Liver (tissue), 8 donors: ENCODE measurements at regions not wholly inside any gene's neighbourhood (a gene's known extent, or its start where the extent isn't known, plus 50 kb on each side); places are given as distances from the start of the nearest gene placed in this dataset.

Experiments
- DNase-seq: peaks from one replicate; pipeline ENCODE4 v3.0.0-alpha.2; 2017; ENCODE audit warnings: low spot score
- H3K27ac ChIP-seq, 2 donors: one replicate each; pipeline ENCODE4 v1.7.0; 2013; ENCODE audit warnings: inconsistent platforms in 2 of 2, low read length in 2 of 2, control low read depth in 1 of 2, low read depth in 1 of 2, mild to moderate bottlenecking in 1 of 2
- H3K27me3 ChIP-seq, 4 donors: one replicate each; pipeline versions ENCODE4 v1.6.1 to v1.7.0; 2013; ENCODE audit warnings: low read length in 3 of 4, inconsistent platforms in 1 of 4, mild to moderate bottlenecking in 1 of 4, moderate library complexity in 1 of 4; ENCODE audit not compliant: control insufficient read depth in 4 of 4, insufficient read depth in 4 of 4
- H3K36me3 ChIP-seq, 4 donors: one replicate each; pipeline versions ENCODE4 v1.6.1 to v1.7.0; 2013; ENCODE audit warnings: low read length in 3 of 4, mild to moderate bottlenecking in 3 of 4, low read depth in 1 of 4, moderate library complexity in 1 of 4; ENCODE audit not compliant: control insufficient read depth in 4 of 4, insufficient read depth in 3 of 4
- H3K4me1 ChIP-seq, 4 donors: one replicate each; pipeline versions ENCODE4 v1.6.1 to v1.7.0; 2013; ENCODE audit warnings: low read length in 3 of 4, mild to moderate bottlenecking in 3 of 4, moderate library complexity in 1 of 4; ENCODE audit not compliant: control insufficient read depth in 4 of 4, insufficient read depth in 4 of 4
- H3K4me3 ChIP-seq, 3 donors: one replicate each; pipeline versions ENCODE4 v1.6.1 to v1.7.0; 2013; ENCODE audit warnings: low read length in 3 of 3, control low read depth in 1 of 3, low read depth in 1 of 3, mild to moderate bottlenecking in 1 of 3
- H3K9ac ChIP-seq, 2 donors: one replicate each; pipeline ENCODE4 v1.7.0; 2013; ENCODE audit warnings: low read length in 2 of 2, mild to moderate bottlenecking in 2 of 2, moderate library complexity in 2 of 2, control low read depth in 1 of 2, low read depth in 1 of 2
- H3K9me3 ChIP-seq, 4 donors: one replicate each; pipeline versions ENCODE4 v1.6.1 to v1.7.0; 2013; ENCODE audit warnings: low read length in 3 of 4; ENCODE audit not compliant: control insufficient read depth in 4 of 4
- EGR1 ChIP-seq, 2 donors: IDR thresholded peaks; 2 replicates each; pipeline ENCODE4 v1.6.1; 2016 to 2018; ENCODE audit warnings: antibody characterized with exemption in 2 of 2, low read depth in 2 of 2
- GABPA ChIP-seq, 2 donors: IDR thresholded peaks in 1 of 2; conservative IDR thresholded peaks in 1 of 2; 2 replicates each; pipeline ENCODE4 v1.6.1; 2016; ENCODE audit warnings: antibody characterized with exemption in 2 of 2, mild to moderate bottlenecking in 1 of 2, moderate library complexity in 1 of 2
- JUND ChIP-seq, 2 donors: IDR thresholded peaks; 2 replicates each; pipeline ENCODE4 v1.6.1; 2016; ENCODE audit warnings: antibody characterized with exemption in 2 of 2
- RAD21 ChIP-seq, 2 donors: IDR thresholded peaks; 2 replicates each; pipeline ENCODE4 v1.6.1; 2016; ENCODE audit warnings: antibody characterized with exemption in 2 of 2, mild to moderate bottlenecking in 2 of 2
- RXRA ChIP-seq, 2 donors: IDR thresholded peaks; 2 replicates each; pipeline ENCODE4 v1.6.1; 2017 to 2018; ENCODE audit warnings: antibody characterized with exemption in 2 of 2, mild to moderate bottlenecking in 1 of 2
- SP1 ChIP-seq: IDR thresholded peaks from 2 replicates; pipeline ENCODE4 v1.6.1; 2018; ENCODE audit warnings: antibody characterized with exemption, mild to moderate bottlenecking
- YY1 ChIP-seq: IDR thresholded peaks from 2 replicates; pipeline ENCODE4 v1.6.1; 2016; ENCODE audit warnings: antibody characterized with exemption, mild to moderate bottlenecking
- WGBS: extraction: QIAGEN DNeasy Blood & Tissue Kit; methylation state at CpG from one replicate; pipeline ENCODE4 v1.1.7; 2013; 5-methylcytosine and 5-hydroxymethylcytosine counted together
- TF ChIP-seq, protein P1 (sequence below): IDR thresholded peaks from 2 replicates; pipeline ENCODE4 v1.6.1; 2016; ENCODE audit warnings: antibody characterized with exemption
- TF ChIP-seq, protein P2 (sequence below): IDR thresholded peaks from 2 replicates; pipeline ENCODE4 v1.6.1; 2016; ENCODE audit warnings: antibody characterized with exemption, mild to moderate bottlenecking
- TF ChIP-seq, protein P3 (sequence below): fragments of 150-350 bp; IDR thresholded peaks from 2 replicates; pipeline ENCODE4 v1.5.1; 2017; ENCODE audit warnings: improper control_type of control experiment, low read depth, low read length; ENCODE audit not compliant: missing input control
- donor health status: healthy.
- donor health status: healthy.
- donor health status: healthy.
- donor health status: healthy.
- donor health status: healthy.

DNA sequence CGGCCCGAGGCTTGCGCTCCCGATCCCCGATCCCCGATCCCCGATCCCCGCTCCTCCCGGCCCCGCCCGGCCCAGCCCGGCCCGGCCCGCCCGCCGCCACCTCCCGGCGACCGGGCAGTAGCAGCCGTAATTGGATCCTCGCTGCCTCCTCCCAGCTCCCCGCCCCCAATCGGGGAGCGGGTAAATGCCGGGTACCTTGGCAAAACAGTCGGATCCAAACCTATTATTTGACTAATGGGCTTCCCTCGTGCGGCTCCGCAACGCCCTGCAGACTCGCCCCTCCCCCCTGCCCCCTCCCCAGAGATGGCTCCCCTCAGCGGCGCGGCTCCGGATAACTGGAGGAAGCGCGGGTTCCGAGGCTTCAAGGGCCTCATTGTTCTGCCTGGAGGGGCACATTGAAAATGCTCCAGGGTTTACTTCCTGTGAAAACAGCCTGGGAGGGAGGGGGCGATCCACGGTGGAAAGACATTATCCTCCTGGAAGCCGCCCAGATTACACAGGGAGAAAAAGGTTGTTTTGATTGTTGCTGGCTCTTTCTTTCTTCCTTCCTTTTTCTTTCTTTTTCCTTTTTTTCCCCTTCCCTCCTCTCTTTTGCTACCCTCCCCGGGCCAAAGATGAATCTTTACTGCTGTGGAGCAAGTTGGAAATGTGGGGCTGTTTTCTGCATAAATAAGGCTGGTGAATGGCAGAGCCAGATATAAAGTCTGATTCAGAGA, 94.7 kb upstream of the ZMIZ1 start:
- TF ChIP-seq GABPA (IDR thresholded peaks at IDR 0.05 in 1 of 2, conservative IDR thresholded peaks at IDR 0.05 in 1 of 2) (peak in 1 of 2 donors; percentile 10), SP1 (peak; percentile 16), RAD21 (IDR thresholded peaks at IDR 0.05) (peak in 1 of 2 donors; percentile 41), EGR1 (IDR thresholded peaks at IDR 0.05; ENCODE audit: low read depth in 2 of 2) (peak in 1 of 2 donors; percentile 5), RXRA (IDR thresholded peaks at IDR 0.05) (peak in 1 of 2 donors; percentile 6)
- TF ChIP-seq, protein P1, sequence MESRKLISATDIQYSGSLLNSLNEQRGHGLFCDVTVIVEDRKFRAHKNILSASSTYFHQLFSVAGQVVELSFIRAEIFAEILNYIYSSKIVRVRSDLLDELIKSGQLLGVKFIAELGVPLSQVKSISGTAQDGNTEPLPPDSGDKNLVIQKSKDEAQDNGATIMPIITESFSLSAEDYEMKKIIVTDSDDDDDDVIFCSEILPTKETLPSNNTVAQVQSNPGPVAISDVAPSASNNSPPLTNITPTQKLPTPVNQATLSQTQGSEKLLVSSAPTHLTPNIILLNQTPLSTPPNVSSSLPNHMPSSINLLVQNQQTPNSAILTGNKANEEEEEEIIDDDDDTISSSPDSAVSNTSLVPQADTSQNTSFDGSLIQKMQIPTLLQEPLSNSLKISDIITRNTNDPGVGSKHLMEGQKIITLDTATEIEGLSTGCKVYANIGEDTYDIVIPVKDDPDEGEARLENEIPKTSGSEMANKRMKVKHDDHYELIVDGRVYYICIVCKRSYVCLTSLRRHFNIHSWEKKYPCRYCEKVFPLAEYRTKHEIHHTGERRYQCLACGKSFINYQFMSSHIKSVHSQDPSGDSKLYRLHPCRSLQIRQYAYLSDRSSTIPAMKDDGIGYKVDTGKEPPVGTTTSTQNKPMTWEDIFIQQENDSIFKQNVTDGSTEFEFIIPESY: no peak
- TF ChIP-seq, protein P2, sequence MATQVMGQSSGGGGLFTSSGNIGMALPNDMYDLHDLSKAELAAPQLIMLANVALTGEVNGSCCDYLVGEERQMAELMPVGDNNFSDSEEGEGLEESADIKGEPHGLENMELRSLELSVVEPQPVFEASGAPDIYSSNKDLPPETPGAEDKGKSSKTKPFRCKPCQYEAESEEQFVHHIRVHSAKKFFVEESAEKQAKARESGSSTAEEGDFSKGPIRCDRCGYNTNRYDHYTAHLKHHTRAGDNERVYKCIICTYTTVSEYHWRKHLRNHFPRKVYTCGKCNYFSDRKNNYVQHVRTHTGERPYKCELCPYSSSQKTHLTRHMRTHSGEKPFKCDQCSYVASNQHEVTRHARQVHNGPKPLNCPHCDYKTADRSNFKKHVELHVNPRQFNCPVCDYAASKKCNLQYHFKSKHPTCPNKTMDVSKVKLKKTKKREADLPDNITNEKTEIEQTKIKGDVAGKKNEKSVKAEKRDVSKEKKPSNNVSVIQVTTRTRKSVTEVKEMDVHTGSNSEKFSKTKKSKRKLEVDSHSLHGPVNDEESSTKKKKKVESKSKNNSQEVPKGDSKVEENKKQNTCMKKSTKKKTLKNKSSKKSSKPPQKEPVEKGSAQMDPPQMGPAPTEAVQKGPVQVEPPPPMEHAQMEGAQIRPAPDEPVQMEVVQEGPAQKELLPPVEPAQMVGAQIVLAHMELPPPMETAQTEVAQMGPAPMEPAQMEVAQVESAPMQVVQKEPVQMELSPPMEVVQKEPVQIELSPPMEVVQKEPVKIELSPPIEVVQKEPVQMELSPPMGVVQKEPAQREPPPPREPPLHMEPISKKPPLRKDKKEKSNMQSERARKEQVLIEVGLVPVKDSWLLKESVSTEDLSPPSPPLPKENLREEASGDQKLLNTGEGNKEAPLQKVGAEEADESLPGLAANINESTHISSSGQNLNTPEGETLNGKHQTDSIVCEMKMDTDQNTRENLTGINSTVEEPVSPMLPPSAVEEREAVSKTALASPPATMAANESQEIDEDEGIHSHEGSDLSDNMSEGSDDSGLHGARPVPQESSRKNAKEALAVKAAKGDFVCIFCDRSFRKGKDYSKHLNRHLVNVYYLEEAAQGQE: peak; percentile 1
- TF ChIP-seq, protein P3, sequence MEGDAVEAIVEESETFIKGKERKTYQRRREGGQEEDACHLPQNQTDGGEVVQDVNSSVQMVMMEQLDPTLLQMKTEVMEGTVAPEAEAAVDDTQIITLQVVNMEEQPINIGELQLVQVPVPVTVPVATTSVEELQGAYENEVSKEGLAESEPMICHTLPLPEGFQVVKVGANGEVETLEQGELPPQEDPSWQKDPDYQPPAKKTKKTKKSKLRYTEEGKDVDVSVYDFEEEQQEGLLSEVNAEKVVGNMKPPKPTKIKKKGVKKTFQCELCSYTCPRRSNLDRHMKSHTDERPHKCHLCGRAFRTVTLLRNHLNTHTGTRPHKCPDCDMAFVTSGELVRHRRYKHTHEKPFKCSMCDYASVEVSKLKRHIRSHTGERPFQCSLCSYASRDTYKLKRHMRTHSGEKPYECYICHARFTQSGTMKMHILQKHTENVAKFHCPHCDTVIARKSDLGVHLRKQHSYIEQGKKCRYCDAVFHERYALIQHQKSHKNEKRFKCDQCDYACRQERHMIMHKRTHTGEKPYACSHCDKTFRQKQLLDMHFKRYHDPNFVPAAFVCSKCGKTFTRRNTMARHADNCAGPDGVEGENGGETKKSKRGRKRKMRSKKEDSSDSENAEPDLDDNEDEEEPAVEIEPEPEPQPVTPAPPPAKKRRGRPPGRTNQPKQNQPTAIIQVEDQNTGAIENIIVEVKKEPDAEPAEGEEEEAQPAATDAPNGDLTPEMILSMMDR: no peak
- DNase-seq: peak; percentile 62
- WGBS: under 1% methylated on average over 42 of the region's 42 CpGs
- Histone ChIP-seq H3K4me1 (peaks cover 13 to 44% (median 28%) of the 10 kb centered on the region in 4 donors), H3K27ac (peak overlapping the region; percentile 86), H3K27me3 (no peaks in the 10 kb centered on the region), H3K9ac (peak overlapping the region; percentile 11 to 82), H3K36me3 (no peaks in the 10 kb centered on the region), H3K4me3 (peak overlapping the region; percentile 12 to 53 (median 18)), H3K9me3 (no peaks in the 10 kb centered on the region)

DNA sequence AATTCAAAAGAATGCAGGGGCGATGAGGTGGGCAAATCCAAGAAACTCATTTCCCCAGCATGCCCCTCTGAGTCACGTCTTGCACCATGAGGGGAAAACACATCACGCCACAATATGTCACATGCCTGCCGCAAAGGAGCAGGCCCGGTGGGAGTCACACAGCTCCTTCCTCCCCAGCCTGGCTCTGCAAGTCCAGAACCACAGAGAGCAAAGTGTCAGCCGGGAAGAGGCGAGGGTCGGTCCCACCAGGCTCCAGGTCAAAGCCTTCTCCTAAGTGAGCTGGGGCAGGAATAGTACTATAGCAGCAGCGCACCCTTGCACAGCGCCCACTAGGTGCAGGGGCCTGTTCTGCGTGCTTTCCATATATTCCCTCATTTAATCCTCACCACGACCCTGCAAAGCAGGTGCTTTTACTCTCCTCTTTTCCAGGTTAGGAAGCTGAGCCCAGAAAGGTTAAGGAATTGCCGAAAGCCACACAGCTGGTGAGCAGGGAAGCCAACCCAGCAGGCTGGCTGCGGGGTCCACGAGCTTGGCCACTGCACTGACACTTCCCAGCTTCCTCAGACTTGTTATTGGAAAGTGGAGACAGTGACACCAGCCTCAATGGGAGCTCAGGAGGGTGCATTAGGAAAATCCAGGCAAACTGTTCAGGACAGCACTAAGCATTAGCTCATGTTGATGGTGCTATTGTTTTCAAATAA, 94.0 kb upstream of the ZMIZ1 start:
- Histone ChIP-seq H3K4me1 (peaks cover 13 to 44% (median 28%) of the 10 kb centered on the region in 4 donors), H3K27me3 (no peaks in the 10 kb centered on the region), H3K27ac (peak overlapping the region; percentile 86), H3K36me3 (no peaks in the 10 kb centered on the region), H3K9me3 (no peaks in the 10 kb centered on the region), H3K9ac (peak overlapping the region in 1 of 2 donors; percentile 11), H3K4me3 (no peak overlapping the region)
- 58% methylated on average over 15 of the region's 15 CpGs for WGBS
- TF ChIP-seq JUND (IDR thresholded peaks at IDR 0.05): peak; percentile 13 to 35
- TF ChIP-seq, protein P3: peak; percentile 36
- peak in 1 of 2 donors; percentile 59 for TF ChIP-seq RAD21 (IDR thresholded peaks at IDR 0.05)
- TF ChIP-seq YY1: no peak
- TF ChIP-seq, protein P2: no peak
- peak; percentile 59 for DNase-seq
